HG02981 (cell line): ENCODE measurements at regions not wholly inside any gene's neighbourhood (a gene's known extent, or its start where the extent isn't known, plus 50 kb on each side); places are given as distances from the start of the nearest gene placed in this dataset.
A peak's percentile ranks its signal among the peaks of the same experiment; 100 is the strongest.

ENCODE experiments used
- ATAC-seq: cut with Tn5 transposase; IDR thresholded peaks from one replicate; pipeline ENCODE4 v1.9.1; 2021; ENCODE audit warnings: mild to moderate bottlenecking, moderate library complexity; ENCODE audit not compliant: unreplicated experiment

GRCh38 chr11:13062115-13062514, 53.0 kb downstream of the RASSF10 start:
- no peak for ATAC-seq

- no peak for ATAC-seq
Measured at GRCh38 chr11:13064593-13064992, 55.5 kb downstream of the RASSF10 start.

- ATAC-seq: no peak
Measured at GRCh38 chr11:13065200-13065787, 56.2 kb downstream of the RASSF10 start.

GRCh38 chr11:13068211-13068610, 59.1 kb downstream of the RASSF10 start:
- ATAC-seq: no peak

GRCh38 chr11:13073119-13073981, 64.2 kb downstream of the RASSF10 start:
- ATAC-seq: no peak

GRCh38 chr11:13074714-13075464, 65.8 kb downstream of the RASSF10 start:
- ATAC-seq: no peak

GRCh38 chr11:13076961-13077360, 67.8 kb downstream of the RASSF10 start:
- ATAC-seq: no peak

GRCh38 chr11:13080861-13081260, 71.7 kb downstream of the RASSF10 start:
- no peak for ATAC-seq

GRCh38 chr11:13082588-13082987, 73.5 kb downstream of the RASSF10 start:
- ATAC-seq: no peak

- ATAC-seq: no peak
Measured at GRCh38 chr11:13090228-13090708, 81.2 kb downstream of the RASSF10 start.

GRCh38 chr11:13091373-13091772, 82.3 kb downstream of the RASSF10 start:
- ATAC-seq: no peak

- ATAC-seq: no peak
Measured at GRCh38 chr11:13091804-13092203, 82.7 kb downstream of the RASSF10 start.

GRCh38 chr11:13094930-13095687, 86.0 kb downstream of the RASSF10 start:
- ATAC-seq: no peak

GRCh38 chr11:13098063-13098462, 88.9 kb downstream of the RASSF10 start:
- no peak for ATAC-seq

GRCh38 chr11:13098616-13099289, 89.6 kb downstream of the RASSF10 start:
- no peak for ATAC-seq

GRCh38 chr11:13101644-13102512, 92.8 kb downstream of the RASSF10 start:
- peak; percentile 49 for ATAC-seq

GRCh38 chr11:13102513-13102840, 93.4 kb downstream of the RASSF10 start:
- ATAC-seq: no peak

- ATAC-seq: no peak
Measured at GRCh38 chr11:13102865-13103539, 93.9 kb downstream of the RASSF10 start.
